Activated CD4-positive, CD25-positive, alpha-beta regulatory T cell treated with anti-CD3 and anti-CD28 coated beads, Interleukin-2, amount 50 U/mL, for 16 hours (primary cell): ENCODE measurements at regions not wholly inside any gene's neighbourhood (a gene's known extent, or its start where the extent isn't known, plus 50 kb on each side); places are given as distances from the start of the nearest gene placed in this dataset.

Experiments
- DNase-seq: peaks from one replicate; pipeline ENCODE4 v3.0.0-alpha.2; 2020; ENCODE audit warnings: low read depth, low spot score

GRCh38 chr5:39816156-39816845 is 391.5 kb upstream of the DAB2 start:
- DNase-seq, result no peak

DNA sequence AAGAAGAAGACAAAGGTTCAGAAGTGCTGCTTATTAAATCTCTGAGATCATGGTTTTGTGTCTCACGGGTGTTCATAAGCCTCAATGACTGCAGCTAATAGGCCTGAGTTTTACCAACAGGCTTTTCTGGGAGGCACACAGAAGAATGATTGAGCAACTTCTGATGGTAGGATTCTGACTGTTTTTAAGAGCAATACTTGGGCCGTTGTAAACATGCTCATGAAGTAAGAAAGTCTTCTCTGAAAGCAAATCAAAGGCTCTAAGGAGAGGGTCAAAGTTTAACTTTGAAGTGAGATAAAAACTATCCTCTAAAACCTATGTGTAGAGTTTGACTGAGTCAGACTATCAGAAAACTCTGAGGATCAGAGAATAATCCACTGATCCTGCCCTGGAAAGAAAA is 390.9 kb upstream of the DAB2 start:
- DNase-seq, result no peak

- DNase-seq, result no peak
Observed at GRCh38 chr5:39811381-39811780, 386.6 kb upstream of the DAB2 start.

- no peak for DNase-seq
Observed at GRCh38 chr5:39808656-39809055, 383.9 kb upstream of the DAB2 start.

DNA sequence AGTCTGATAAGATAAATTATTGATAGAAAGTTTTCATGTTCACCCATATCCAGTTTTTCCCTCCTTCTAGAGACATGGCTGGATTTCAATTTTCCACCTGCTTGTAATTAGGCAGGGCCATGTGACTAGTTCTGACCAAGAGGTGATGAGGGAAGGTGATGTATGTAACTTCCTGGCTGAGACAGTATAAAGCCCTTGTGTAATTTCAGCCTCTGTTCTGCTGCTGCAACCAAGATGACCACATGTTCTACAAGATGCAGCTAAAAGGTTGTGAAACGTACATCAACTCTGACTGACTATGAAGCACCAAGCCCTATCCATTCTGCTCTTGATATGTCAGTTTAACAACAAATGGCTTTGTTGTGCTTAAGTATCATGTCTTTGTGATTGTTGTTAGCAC is 376.5 kb upstream of the DAB2 start:
- DNase-seq, result no peak

DNA sequence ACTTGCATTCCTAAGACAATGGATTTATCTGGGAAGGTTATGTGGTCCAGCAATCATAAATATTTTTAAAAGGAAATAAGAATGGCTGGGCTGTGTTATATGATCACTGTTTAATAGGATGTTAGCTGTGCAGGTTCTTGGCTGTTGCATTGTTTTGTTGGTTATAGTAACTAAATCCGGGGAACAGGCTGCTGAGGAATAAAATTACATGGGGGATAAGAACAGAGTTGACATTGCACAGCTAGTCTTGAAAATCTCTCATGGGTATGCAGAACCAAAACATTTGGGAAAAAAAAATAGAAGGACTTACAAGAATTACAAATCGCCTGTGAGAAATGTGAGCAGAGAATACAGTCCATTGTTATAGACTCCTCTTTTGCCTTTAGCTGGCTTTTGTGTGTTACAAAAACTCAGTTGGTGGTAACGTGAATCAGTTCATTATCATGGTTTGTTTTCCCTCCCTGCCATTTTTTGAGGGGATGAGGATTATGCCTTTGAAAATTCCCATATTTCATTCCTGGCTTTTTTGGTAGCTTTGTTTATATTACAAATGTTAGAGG is 375.3 kb upstream of the DAB2 start:
- DNase-seq, result no peak

DNA sequence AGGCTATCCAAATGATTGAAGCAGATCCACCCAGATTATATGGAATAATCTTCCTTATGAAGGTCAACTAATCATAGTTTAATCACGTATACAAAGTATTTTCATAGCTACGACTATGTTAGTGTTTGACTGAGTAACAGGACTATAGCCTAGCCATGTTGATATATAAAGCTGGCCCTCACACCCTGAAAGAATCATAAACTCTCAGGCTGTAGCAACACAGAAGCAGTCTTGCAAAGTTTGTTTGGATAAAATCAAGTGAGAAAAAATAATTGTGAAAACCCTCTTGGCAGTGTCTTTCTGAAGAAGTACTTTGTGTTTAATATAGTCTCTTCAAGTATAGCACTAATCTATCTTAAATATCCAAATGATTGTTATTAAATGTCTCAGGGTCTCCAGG is 374.5 kb upstream of the DAB2 start:
- DNase-seq, result no peak

- no peak for DNase-seq
Observed at GRCh38 chr5:39794513-39795210, 369.9 kb upstream of the DAB2 start.

GRCh38 chr5:39785410-39785809 is 360.6 kb upstream of the DAB2 start:
- no peak for DNase-seq

DNA sequence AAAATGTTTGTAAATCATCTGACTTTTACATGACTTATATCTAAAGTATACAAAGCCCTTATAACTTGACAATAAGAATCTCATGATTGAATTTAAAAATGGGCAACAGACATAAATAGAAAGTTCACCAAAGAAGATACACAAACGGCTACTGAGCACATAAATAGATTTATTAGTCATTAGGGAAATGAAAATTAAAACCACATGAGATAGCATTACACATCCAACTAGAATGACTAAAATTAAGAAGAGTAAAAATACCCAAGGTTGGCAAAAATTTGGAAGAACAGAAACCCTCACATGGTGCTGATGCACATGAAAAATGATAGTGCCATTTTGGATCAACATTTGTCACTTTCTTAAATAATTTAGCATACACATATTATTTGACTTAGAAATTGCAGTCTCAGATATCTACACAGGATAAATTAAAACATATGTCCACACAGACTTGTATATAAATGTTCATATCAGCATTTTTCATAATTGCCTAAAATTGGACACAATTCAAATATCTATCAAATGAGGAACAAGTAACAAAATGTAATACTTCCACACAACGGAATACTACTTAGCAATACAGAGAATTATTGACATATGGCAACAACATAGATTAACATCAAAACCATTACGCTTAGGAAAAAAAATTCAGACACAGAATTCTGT is 359.1 kb upstream of the DAB2 start:
- no peak for DNase-seq

DNA sequence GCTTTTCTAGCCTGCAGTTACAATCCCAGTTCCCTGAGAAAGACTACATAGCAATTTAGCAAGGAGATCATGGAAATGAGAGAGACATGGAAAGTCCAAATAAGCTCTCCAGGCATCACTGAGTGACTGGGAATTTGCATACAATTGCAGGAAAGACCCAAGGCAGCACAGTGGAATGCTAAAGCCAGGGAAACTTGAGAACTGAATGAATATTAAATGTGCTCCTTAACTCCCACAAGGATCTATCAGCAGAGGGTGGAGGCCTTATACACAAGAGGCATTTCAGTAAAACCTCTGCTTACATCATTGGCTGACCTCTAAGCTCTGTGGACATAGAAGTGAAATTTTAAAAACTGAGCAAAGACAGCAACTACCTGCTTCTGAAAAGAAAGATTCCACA is 355.6 kb upstream of the DAB2 start:
- no peak for DNase-seq

DNA sequence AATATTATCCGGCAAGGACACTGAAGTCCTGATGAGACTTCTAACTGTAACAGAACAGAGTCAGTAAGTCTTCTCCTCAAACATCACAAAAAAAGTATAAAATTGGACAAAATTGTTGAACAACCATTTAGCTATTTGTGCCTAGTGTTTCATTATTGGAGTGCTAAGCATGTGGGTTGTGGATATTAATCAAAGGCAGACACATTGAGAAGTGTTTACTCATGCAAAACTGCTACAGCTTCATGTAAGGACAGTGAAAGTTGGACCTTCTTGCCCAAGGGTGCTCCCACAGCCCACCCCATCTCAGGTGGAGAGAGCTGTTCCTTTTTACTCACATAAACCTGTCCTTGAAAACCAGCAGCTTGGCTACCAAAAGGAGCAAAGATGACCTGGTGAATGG is 355.1 kb upstream of the DAB2 start:
- no peak for DNase-seq

DNA sequence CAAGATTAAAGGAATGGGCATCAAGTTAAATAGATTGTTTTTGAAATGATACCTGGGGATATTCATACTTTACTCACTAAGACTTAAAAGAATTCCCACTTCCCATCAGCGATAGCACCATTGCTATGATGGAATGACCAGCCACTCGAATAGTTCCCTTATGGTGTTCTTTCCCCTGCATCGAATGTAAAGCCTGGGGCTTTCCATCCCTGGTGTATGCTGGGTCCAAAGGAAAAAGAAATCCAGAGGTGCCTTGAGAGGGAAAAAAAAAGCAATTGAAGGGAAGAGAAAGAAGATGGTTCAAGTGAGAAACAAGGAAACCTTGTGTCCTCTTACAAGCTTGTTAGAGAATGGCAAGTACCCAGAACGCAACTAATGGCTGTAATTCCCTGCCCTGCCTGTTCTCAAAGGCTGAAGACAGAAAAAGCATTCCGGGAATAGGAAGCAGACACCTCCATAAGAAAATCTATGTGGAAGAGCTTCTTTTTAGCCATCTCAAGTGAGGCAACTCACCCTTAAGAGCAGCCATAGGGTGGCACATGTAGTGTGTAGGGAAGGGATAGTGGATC is 351.1 kb upstream of the DAB2 start:
- no peak for DNase-seq

- DNase-seq, result no peak
Observed at GRCh38 chr5:39775086-39775796, 350.5 kb upstream of the DAB2 start.

DNA sequence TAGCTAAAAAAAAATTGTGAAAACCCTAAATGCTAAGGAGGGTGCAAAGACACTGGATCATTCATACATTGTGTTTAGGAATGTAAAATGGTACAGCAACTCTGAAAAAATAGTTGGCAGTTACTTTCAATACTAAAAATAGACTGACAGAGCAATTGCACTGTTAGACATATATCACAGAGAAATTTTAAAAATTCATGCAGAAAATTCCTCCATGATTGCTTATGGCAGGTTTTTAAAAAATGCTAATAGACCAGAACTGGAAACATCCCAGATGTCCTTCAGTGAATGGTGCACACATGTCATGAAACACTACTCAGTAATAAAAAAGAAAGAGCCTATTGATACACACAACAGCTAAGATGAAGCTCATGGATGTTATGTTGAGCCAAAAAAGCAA is 349.8 kb upstream of the DAB2 start:
- no peak for DNase-seq

- DNase-seq, result no peak
Observed at GRCh38 chr5:39772307-39772706, 347.5 kb upstream of the DAB2 start.

DNA sequence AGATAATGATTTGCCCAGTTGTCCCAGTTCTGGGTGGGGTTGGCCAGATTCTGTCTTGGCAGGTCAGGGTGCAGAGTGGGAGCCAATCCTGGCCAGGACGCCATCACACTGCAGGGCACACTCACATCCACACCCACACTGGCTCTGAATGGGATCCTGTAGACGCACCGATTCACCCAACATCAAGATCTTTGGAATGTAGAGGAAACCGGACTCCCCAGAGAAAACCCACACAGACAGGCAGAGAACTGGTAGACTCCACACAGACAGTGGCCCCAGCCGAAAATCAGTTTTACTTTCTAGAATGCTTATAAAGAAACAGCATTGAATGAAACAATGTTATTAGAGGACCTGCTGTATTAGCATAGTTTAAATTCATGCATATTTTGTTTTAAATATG is 343.1 kb upstream of the DAB2 start:
- DNase-seq, result no peak

DNA sequence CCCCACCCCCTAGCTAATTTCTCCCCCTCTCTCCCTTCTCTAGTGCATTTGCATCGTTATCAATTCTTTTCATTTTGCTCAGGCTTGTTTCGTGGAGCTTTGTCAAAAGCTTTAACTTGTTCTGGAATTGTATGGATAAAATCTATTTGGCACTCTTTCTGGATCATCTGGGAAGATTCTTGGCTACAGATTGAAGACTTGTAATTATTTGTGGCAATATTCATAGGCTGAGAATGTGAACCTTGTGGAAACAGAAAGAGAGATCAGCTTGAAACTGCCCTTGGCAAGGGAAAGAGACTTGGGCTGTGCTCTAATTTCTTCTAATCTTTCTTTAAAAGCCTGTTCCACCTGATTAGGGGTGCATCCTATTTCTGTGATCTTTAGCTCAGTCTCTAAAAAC is 340.6 kb upstream of the DAB2 start:
- DNase-seq, result no peak

DNA sequence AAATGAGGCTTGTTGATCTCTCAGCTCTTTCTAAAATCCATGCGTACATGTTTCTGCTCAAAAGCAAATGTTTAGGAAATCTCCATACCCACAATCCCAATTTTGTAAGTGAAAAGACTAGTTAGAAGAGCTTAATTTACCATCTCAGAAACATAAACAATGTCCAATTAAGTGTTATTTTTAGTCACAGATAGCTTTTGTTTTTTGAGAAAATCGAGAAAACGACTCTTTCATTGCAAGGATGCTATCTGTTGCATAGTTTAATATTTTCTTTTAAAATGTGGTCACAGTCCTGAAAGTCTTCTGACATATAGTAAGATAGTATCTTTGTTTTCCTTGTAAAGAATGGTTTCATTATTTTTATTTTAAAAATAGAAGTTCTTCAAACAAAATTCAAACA is 338.0 kb upstream of the DAB2 start:
- no peak for DNase-seq

DNA sequence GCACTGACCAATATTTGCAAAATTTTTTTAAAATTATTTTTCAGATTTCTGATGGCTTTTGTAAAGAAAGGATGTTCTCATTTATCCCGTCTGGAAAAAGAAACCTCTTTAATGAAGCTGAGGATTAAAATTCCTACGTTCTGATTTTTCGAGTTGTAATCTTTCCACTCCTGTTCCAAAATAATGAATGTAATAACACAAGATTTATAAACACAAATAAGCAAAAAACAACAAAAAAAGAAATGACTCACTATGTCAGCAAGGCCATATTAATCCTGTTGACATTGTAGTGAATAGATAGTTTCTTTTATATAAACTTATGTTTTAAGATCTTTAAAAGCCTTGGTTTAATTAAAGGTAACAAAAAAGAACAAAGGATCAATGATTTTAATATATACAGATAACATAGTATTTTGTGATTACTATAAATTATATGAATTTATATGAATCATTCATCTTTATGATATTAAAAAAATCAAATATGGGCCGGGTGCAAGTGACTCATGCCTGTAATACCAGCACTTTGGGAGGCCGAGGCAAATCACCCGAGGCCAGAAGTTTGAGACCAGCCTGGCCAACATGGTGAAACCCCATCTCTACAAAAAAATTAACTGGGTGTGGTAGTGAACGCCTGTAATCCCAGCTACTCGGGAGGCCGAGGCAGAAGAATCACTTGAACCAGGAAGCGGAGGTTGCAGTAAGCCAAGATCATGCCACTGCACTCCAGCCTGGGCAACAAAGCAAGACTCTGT is 336.6 kb upstream of the DAB2 start:
- DNase-seq, result no peak
